PC-9 (cell line): ENCODE measurements at regions not wholly inside any gene's neighbourhood (a gene's known extent, or its start where the extent isn't known, plus 50 kb on each side); places are given as distances from the start of the nearest gene placed in this dataset.
A peak's percentile ranks its signal among the peaks of the same experiment; 100 is the strongest.

ENCODE experiments used
- BruUV-seq: library from RNA; stranded (reverse); fragments of 400-500 nt; replicated peaks from 2 replicates; lab custom pipeline; 2021; lab: Mats Ljungman, UMichigan
- CTCF ChIA-PET: fragments of 300-600 bp; sonication (Branson Sonifier 250); formaldehyde crosslinking; loops from one replicate; lab custom pipeline; 2022; ENCODE audit warnings: antibody characterized with exemption; lab: Charles Lee
- POLR2A ChIA-PET: fragments of 300-600 bp; sonication (Branson Sonifier 250); formaldehyde crosslinking; loops from one replicate; lab custom pipeline; 2022; ENCODE audit warnings: antibody characterized with exemption; ENCODE audit not compliant: unreplicated experiment; lab: Charles Lee
- DNase-seq, 2 experiments: peaks; one replicate each; pipeline versions ENCODE4 v3.0.0 to v3.0.0-alpha.2; 2015 to 2022; ENCODE audit warnings: mixed read lengths in 1 of 2
- H2AFZ ChIP-seq: fragments of 200-600 bp; sonication (generic); 2 replicates; pipeline ENCODE4 v1.8.1; 2017; ENCODE audit warnings: antibody characterized with exemption
- H3F3A ChIP-seq: fragments of 200-600 bp; sonication (generic); 2 replicates; pipeline ENCODE4 v1.8.1; 2017; ENCODE audit warnings: antibody characterized with exemption, mild to moderate bottlenecking, low read depth; ENCODE audit not compliant: insufficient read depth
- H3K27ac ChIP-seq: fragments of 200-600 bp; sonication (generic); 2 replicates; pipeline ENCODE4 v1.6.1; 2016; ENCODE audit warnings: mixed run types
- H3K27me3 ChIP-seq: fragments of 200-600 bp; sonication (generic); 2 replicates; pipeline ENCODE4 v1.6.1; 2016; ENCODE audit warnings: low read depth, mixed run types; ENCODE audit not compliant: insufficient read depth
- H3K36me3 ChIP-seq: fragments of 200-600 bp; sonication (generic); 2 replicates; pipeline ENCODE4 v1.6.1; 2016; ENCODE audit warnings: low read depth, mixed run types
- H3K4me1 ChIP-seq: fragments of 200-600 bp; sonication (generic); replicated peaks from 2 replicates; pipeline ENCODE4 v1.6.1; 2016; ENCODE audit warnings: mixed run types; ENCODE audit not compliant: insufficient read depth
- H3K4me2 ChIP-seq: fragments of 200-600 bp; sonication (generic); 2 replicates; pipeline ENCODE4 v1.6.1; 2017; ENCODE audit warnings: mixed run types
- H3K4me3 ChIP-seq: fragments of 200-600 bp; sonication (generic); 2 replicates; pipeline ENCODE4 v1.6.1; 2016; ENCODE audit warnings: mixed run types
- H3K79me2 ChIP-seq: fragments of 200-600 bp; sonication (generic); 2 replicates; pipeline ENCODE4 v1.6.1; 2017; ENCODE audit warnings: low read depth, mixed run types
- H3K9me2 ChIP-seq: fragments of 200-600 bp; sonication (generic); 2 replicates; pipeline ENCODE4 v1.8.1; 2017; ENCODE audit warnings: mild to moderate bottlenecking; ENCODE audit not compliant: insufficient read depth
- H3K9me3 ChIP-seq: fragments of 200-600 bp; sonication (generic); 2 replicates; pipeline ENCODE4 v1.8.1; 2016; ENCODE audit warnings: low read depth; ENCODE audit not compliant: insufficient read depth
- H4K20me1 ChIP-seq: fragments of 200-600 bp; sonication (generic); 2 replicates; pipeline ENCODE4 v1.8.1; 2017; ENCODE audit not compliant: insufficient read depth
- CTCF ChIP-seq: fragments of 200-600 bp; sonication (generic); conservative IDR thresholded peaks from 2 replicates; pipeline ENCODE4 v1.6.1; 2017; ENCODE audit warnings: mixed run types, antibody characterized with exemption, mild to moderate bottlenecking, moderate library complexity
- EZH2 ChIP-seq: fragments of 200-600 bp; sonication (generic); IDR thresholded peaks from 2 replicates; pipeline ENCODE4 v1.8.0; 2017; ENCODE audit warnings: antibody characterized with exemption, low read depth
- intact Hi-C: fragments of 100-400 bp; cut with micrococcal nuclease; formaldehyde crosslinking; loops from one replicate; pipeline ENCODE4 v1.10.0; 2022; ENCODE audit not compliant: unreplicated experiment

DNA sequence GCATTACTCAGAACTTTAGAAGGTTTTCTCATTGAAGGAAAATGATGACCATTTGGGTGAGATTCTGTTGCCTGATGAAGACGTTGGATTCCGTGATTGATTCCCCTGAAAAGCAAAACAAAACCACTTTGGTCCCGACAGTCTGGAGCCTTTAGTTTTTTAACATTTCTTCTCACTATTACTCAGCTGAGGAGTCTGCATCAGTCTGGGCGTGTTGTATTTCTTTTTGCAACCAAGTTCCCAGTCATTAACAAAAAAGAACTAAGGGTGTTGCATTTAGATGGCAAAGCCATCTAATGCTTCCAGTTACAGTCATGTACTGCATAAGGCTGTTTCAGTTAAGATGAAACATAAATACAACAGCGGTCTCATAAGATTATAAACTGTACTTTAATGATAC lies 343.1 kb upstream of the CDH2 start:
- POLR2A ChIA-PET: no interaction called here
- Histone ChIP-seq H3K36me3 (no peaks in the 10 kb centered on the region), H3K79me2 (no peaks in the 10 kb centered on the region), H3K9me3 (no peaks in the 10 kb centered on the region), H3K27ac (no peak overlapping the region), H2AFZ (no peak overlapping the region), H3K9me2 (no peaks in the 10 kb centered on the region), H3K27me3 (no peaks in the 10 kb centered on the region), H3K4me2 (no peak overlapping the region), H3K4me3 (no peak overlapping the region), H3F3A (no peaks in the 10 kb centered on the region), H3K4me1 (no peaks in the 10 kb centered on the region), H4K20me1 (no peaks in the 10 kb centered on the region)
- no peak for TF ChIP-seq EZH2
- no peak for TF ChIP-seq CTCF
- CTCF ChIA-PET: no interaction called here
- DNase-seq: no peak
- intact Hi-C loops: no loop called here
- BruUV-seq: no TSS peak

DNA sequence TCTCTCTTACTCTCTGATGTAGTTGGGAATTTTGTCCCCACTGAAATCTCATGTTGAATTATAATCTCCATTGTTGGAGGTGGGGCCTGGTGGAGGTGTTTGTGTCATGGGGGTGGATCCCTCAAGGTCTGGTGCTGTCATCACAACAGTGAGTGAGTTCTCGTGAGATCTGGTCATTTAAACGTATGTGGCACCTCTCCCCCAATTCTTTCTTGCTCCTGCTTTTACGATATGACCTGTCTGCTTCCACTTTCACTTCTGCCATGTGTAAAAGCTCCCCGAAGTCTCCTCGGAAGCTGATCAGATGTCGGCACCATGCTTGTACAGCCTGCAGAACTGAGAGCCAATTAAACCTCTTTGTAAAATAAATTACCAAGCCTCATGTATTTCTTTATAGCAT lies 337.8 kb upstream of the CDH2 start:
- H3K36me3 ChIP-seq: no peaks in the 10 kb centered on the region
- no peaks in the 10 kb centered on the region for H3K4me1 ChIP-seq
- no peaks in the 10 kb centered on the region for H3K9me3 ChIP-seq
- no peak for TF ChIP-seq EZH2
- no peak for TF ChIP-seq CTCF
- H3K9me2 ChIP-seq: no peaks in the 10 kb centered on the region
- H3K4me2 ChIP-seq: no peak overlapping the region
- no peak overlapping the region for H2AFZ ChIP-seq
- H3K4me3 ChIP-seq: no peak overlapping the region
- H3K27ac ChIP-seq: no peak overlapping the region
- H3F3A ChIP-seq: no peaks in the 10 kb centered on the region
- ChIA-PET POLR2A (no interaction called here), CTCF (no interaction called here)
- no peaks in the 10 kb centered on the region for H3K79me2 ChIP-seq
- intact Hi-C loops: no loop called here
- H3K27me3 ChIP-seq: no peaks in the 10 kb centered on the region
- BruUV-seq: no TSS peak
- DNase-seq: no peak
- no peaks in the 10 kb centered on the region for H4K20me1 ChIP-seq

DNA sequence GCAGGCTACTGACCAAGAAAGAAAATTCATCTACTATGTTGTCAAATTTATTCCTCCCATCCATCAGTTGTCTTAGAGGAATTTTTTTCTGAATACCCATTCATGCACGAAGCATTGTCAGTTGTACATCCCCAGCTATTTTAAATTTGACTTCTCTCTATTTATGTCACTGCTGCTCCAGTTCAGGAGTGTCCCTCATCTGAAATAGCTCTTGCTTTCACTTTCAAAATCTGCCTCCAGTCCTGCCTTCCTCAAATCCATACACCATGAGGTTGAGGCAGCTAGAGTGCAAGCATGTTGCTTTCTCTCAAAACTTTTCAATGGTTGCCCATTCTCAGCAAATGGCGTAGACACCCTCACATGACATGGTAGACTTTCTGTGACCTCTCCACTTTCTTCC lies 335.4 kb upstream of the CDH2 start:
- Histone ChIP-seq H3K9me2 (no peaks in the 10 kb centered on the region), H4K20me1 (no peaks in the 10 kb centered on the region), H3K27ac (no peak overlapping the region), H3K36me3 (no peaks in the 10 kb centered on the region), H3K9me3 (no peaks in the 10 kb centered on the region), H3K4me3 (no peak overlapping the region), H2AFZ (no peak overlapping the region), H3F3A (no peaks in the 10 kb centered on the region), H3K27me3 (no peaks in the 10 kb centered on the region), H3K4me1 (no peaks in the 10 kb centered on the region), H3K79me2 (no peaks in the 10 kb centered on the region), H3K4me2 (0 out of 2 replicates have a peak overlapping the region, but pooled peaks have one; percentile 28)
- intact Hi-C loops: no loop called here
- POLR2A ChIA-PET: no interaction called here
- no peak for DNase-seq
- no peak for TF ChIP-seq CTCF
- TF ChIP-seq EZH2: no peak
- CTCF ChIA-PET: no interaction called here
- BruUV-seq: no TSS peak
